Cardiac fibroblast (primary cell): ENCODE measurements at regions not wholly inside any gene's neighbourhood (a gene's known extent, or its start where the extent isn't known, plus 50 kb on each side); places are given as distances from the start of the nearest gene placed in this dataset.

Experiments
- DNase-seq, 2 donors: peaks; one replicate each; pipeline versions ENCODE4 v3.0.0 to v3.0.0-alpha.2; 2010; ENCODE audit warnings: low read depth in 2 of 2
- H3K4me3 ChIP-seq, 2 donors: replicated peaks in 1 of 2; 1 replicate in 1 of 2; 2 replicates in 1 of 2; pipeline ENCODE4 v1.5.1; 2011; ENCODE audit warnings: low read depth in 2 of 2, low read length in 2 of 2, mild to moderate bottlenecking in 2 of 2, moderate library complexity in 1 of 2
- TF ChIP-seq, protein P1 (sequence below): IDR thresholded peaks from one replicate; pipeline ENCODE4 v1.5.1; 2011; ENCODE audit warnings: low read depth, mild to moderate bottlenecking, low read length, inconsistent platforms

DNA sequence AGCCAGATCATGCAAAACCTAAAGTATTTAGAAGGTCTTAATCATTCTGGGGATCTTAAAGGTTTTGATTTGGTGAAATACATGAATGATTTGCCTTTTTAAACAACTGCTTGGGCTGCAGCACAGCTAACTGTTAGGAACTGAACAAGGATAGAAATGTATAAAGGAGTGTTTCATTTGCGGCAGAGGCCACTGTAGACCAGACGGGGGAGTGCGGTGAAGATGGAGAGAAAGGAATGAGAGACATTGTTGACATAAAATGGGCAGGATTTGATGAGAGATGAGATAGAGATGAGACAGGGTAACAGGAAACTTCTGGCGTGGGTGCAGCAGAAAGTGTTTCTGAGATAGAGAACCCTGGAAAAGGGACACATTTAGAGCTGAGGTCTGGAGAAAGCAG lies 308.1 kb downstream of the TMX3 start:
- H3K4me3 ChIP-seq = no peak overlapping the region
- peak in 1 of 2 donors; percentile 21 for DNase-seq
- TF ChIP-seq, protein P1, sequence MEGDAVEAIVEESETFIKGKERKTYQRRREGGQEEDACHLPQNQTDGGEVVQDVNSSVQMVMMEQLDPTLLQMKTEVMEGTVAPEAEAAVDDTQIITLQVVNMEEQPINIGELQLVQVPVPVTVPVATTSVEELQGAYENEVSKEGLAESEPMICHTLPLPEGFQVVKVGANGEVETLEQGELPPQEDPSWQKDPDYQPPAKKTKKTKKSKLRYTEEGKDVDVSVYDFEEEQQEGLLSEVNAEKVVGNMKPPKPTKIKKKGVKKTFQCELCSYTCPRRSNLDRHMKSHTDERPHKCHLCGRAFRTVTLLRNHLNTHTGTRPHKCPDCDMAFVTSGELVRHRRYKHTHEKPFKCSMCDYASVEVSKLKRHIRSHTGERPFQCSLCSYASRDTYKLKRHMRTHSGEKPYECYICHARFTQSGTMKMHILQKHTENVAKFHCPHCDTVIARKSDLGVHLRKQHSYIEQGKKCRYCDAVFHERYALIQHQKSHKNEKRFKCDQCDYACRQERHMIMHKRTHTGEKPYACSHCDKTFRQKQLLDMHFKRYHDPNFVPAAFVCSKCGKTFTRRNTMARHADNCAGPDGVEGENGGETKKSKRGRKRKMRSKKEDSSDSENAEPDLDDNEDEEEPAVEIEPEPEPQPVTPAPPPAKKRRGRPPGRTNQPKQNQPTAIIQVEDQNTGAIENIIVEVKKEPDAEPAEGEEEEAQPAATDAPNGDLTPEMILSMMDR = peak; percentile 19

DNA sequence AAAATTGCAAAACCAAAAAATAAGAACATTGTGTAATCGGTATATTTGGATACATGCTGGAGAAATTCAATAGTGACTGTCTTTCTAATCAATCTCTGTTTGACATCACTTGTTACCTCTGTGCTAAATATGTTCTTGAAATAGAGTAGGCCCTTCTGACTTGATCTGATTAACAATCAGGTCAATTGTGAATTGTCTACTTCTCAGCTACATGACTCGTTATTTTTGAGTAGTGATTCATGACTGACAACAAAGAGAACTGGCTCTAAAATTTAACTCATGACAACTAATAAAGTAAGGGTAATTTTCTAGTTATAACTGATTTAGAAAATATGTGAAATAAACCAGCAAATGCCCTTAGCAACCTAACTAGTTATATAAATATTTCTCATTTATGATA lies 312.1 kb downstream of the TMX3 start:
- no peak overlapping the region for H3K4me3 ChIP-seq
- TF ChIP-seq, protein P1 = no peak
- no peak for DNase-seq

DNA sequence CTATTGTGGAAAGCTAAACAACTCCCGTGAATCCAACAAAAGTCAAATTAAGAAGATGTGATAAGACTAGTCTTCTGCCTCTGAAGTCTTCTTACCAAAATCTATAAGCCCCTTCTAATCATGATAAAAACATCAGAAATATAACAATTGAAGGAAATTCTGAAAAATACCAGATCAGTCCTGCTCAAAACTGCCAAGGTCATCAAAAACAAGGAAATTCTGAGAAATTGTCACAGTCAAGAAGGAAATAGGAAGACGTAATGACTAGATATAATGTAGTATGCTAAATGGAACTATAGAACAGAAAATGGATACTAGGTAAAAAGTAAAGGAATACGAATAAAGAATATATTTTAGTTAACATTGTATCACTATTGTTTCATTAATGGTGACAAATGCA lies 314.0 kb downstream of the TMX3 start:
- no peak overlapping the region for H3K4me3 ChIP-seq
- TF ChIP-seq, protein P1 = no peak
- DNase-seq = no peak

DNA sequence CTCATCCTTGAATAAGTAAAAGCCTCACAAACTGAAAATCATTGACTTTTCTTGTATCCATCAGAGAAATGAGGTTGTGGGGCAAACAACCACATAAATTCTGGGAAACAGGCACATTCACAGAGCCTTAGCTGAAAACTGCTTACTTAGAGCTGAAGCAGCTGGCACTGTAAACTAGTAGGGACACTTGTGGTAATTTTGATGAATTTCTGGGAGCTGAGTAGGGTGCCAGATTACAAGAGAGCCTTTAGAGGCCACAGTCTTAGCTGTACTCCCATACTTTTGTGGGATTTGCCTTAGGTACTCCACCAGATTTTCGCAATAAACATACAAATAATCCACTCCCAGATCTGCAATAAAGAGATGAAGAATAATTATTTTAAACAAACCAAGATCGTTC lies 315.2 kb downstream of the TMX3 start:
- TF ChIP-seq, protein P1 = no peak
- no peak for DNase-seq
- no peak overlapping the region for H3K4me3 ChIP-seq

DNA sequence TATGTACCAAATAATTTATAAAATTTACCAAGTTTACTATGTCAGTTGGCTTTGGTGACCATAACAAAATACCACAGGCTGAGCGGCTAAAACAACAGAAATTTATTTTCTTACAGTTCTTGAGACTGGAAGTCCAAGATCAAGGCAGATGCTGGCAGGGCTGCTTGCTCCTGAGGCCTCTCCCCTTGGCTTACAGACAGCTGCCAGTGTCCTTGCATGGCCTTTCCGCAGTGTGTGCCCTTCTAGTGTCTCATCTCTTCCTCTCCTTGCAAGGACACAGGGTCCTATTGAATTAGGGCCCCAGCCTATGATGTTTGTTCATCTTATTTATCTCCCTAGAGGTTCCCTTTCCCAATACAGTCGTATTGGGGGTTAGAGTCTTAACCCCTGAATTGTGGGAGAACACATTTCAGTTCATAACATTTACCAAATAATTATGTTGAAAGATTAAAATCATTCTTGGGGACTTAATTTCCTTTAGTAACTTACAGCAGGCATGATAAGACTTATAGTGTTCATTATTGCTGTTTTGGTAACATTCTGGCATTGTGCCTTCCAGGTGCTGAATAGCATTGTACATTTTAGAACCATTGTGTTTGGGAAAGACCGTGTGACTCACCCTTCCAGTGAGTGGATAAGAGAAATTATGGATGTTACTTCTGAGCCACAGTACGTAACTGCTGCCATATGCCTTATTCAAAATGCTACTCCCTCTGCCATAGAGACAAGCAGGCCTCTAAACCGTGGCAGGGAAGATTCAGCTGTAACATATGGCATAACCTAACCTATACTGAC lies 317.5 kb downstream of the TMX3 start:
- DNase-seq = peak in 1 of 2 donors; percentile 81
- H3K4me3 ChIP-seq = no peak overlapping the region
- TF ChIP-seq, protein P1 = no peak

DNA sequence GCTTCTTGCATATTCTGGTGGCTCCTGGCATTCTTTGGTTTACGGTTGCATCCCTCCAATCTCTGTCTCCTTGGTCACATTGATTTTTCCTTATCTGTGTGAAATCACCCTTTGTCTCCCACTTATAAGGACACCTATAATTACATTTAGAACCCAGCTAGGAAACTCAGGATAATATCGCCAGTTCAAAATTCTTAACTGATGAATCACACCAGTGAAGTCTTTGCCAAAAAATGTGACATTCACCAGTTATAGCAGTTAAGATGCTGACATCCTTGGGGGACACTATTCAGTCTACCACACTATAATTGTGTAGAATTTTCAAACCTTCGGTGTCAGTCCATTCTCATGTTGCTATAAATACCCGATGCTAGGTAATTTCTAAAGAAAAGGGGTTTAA lies 320.2 kb downstream of the TMX3 start:
- no peak overlapping the region for H3K4me3 ChIP-seq
- TF ChIP-seq, protein P1 = no peak
- peak; percentile 7 to 48 for DNase-seq

DNA sequence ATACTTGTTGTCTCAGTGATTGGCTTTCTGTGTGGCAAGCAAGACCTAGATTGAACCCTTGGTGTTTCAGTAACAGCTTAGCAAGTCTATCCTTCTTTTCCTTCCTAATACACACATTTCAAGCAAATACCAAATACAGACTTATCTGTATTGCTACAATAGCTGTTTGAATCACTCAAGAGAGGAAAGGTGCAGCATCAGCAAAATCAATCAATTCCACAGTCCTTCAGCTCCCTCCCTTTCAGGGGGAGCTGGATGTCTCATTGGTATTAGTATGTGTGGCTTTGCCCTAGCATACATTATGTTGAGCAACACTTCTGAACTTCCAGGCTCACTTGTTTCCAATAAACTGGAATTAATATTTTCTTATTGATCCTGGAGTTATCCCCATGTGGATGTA lies 323.1 kb downstream of the TMX3 start:
- H3K4me3 ChIP-seq = no peak overlapping the region
- TF ChIP-seq, protein P1 = no peak
- DNase-seq = no peak
